Right lobe of liver (tissue), 6 donors: ENCODE measurements at regions not wholly inside any gene's neighbourhood (a gene's known extent, or its start where the extent isn't known, plus 50 kb on each side); places are given as distances from the start of the nearest gene placed in this dataset.

Experiments
- ATAC-seq, 4 donors: fragments of 200-7000 bp; cut with Tn5 transposase; one replicate each; pipeline ENCODE4 v1.9.1; 2020; ENCODE audit warnings: mild to moderate bottlenecking in 4 of 4, moderate library complexity in 4 of 4
- DNase-seq, 3 donors: peaks; one replicate each; pipeline ENCODE4 v3.0.0-alpha.2; 2020
- H3K27ac ChIP-seq, 3 donors: fragments of 200-600 bp; one replicate each; pipeline ENCODE4 v1.8.0; 2022
- H3K27me3 ChIP-seq, 2 donors: fragments of 200-600 bp; one replicate each; pipeline ENCODE4 v1.8.0; 2022
- H3K36me3 ChIP-seq, 4 donors: fragments of 200-600 bp; sonication (generic) in 1 of 4; one replicate each; pipeline versions ENCODE4 v1.5.1 to v1.8.0; 2017 to 2022; ENCODE audit warnings: control low read depth in 1 of 4
- H3K4me1 ChIP-seq, 4 donors: fragments of 200-600 bp; sonication (generic) in 1 of 4; one replicate each; pipeline versions ENCODE4 v1.5.1 to v1.8.0; 2017 to 2022; ENCODE audit warnings: control low read depth in 1 of 4
- H3K4me3 ChIP-seq, 3 donors: fragments of 200-600 bp; one replicate each; pipeline ENCODE4 v1.8.0; 2022
- H3K9me3 ChIP-seq, 4 donors: fragments of 200-600 bp; sonication (generic) in 1 of 4; one replicate each; pipeline versions ENCODE4 v1.5.1 to v1.8.0; 2017 to 2022; ENCODE audit warnings: control low read depth in 1 of 4
- POLR2A ChIP-seq: fragments of 450-650 bp; IDR thresholded peaks from one replicate; pipeline ENCODE4 v1.6.1; 2017; ENCODE audit warnings: antibody characterized with exemption, mild to moderate bottlenecking
- WGBS: methylation state at CpG from one replicate; pipeline ENCODE4 v1.1.6; 2018; ENCODE audit warnings: low coverage, low lambda C conversion rate; ENCODE audit not compliant: insufficient coverage; ENCODE audit errors: missing lambda C conversion rate; 5-methylcytosine and 5-hydroxymethylcytosine counted together
- intact Hi-C, 2 donors: fragments of 100-400 bp; cut with DNase I; formaldehyde crosslinking; loops; one replicate each; pipeline versions ENCODE4 v1.11.2 to v1.14.1; 2022
- TF ChIP-seq, protein P1 (sequence below), 4 donors: fragments of 200-600 bp in 3 of 4; fragments of 450-650 bp in 1 of 4; IDR thresholded peaks; one replicate each; pipeline versions ENCODE4 v1.5.1 to v1.8.0; 2016 to 2022; ENCODE audit warnings: antibody characterized with exemption in 4 of 4, mild to moderate bottlenecking in 2 of 4
- donor health status: DM: no; HTN: yes; CAD: no.
- donor health status: DM: no; HTN: no; CAD: no.
- donor health status: DM: no; HTN: no; CAD: no.
- donor health status: DM: no; HTN: yes; CAD: no.
- donor health status: DM: no; HTN: yes; CAD: no.

DNA sequence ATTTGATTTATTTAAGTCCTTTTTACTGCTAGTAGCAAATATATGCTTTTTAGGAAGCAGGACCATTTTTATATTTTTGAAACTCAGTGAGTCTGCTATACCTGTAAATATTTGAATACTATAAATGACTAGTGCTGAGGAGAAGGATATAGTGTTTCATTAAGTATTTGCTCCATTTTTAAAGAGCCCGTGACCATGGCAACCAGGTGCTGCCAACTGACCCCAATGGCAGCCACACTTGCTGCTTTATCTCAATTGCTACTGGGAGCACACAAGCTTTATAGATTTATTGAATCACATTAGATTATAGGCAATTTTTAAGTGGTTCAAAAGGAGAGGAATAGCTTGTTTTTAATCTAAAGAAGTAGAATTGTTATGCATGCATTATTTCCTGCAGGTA is 142.0 kb downstream of the SCG2 start:
- 29% methylated on average over 1 of the region's 1 CpG for WGBS
- TF ChIP-seq POLR2A = no peak
- TF ChIP-seq, protein P1, sequence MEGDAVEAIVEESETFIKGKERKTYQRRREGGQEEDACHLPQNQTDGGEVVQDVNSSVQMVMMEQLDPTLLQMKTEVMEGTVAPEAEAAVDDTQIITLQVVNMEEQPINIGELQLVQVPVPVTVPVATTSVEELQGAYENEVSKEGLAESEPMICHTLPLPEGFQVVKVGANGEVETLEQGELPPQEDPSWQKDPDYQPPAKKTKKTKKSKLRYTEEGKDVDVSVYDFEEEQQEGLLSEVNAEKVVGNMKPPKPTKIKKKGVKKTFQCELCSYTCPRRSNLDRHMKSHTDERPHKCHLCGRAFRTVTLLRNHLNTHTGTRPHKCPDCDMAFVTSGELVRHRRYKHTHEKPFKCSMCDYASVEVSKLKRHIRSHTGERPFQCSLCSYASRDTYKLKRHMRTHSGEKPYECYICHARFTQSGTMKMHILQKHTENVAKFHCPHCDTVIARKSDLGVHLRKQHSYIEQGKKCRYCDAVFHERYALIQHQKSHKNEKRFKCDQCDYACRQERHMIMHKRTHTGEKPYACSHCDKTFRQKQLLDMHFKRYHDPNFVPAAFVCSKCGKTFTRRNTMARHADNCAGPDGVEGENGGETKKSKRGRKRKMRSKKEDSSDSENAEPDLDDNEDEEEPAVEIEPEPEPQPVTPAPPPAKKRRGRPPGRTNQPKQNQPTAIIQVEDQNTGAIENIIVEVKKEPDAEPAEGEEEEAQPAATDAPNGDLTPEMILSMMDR (IDR thresholded peaks at IDR 0.05) = no peak
- no peak for ATAC-seq
- DNase-seq = no peak
- Histone ChIP-seq H3K4me3 (no peak overlapping the region), H3K36me3 (no peaks in the 10 kb centered on the region), H3K9me3 (no peaks in the 10 kb centered on the region), H3K4me1 (no peaks in the 10 kb centered on the region), H3K27me3 (no peaks in the 10 kb centered on the region), H3K27ac (no peak overlapping the region)
- intact Hi-C loops = no loop called here

DNA sequence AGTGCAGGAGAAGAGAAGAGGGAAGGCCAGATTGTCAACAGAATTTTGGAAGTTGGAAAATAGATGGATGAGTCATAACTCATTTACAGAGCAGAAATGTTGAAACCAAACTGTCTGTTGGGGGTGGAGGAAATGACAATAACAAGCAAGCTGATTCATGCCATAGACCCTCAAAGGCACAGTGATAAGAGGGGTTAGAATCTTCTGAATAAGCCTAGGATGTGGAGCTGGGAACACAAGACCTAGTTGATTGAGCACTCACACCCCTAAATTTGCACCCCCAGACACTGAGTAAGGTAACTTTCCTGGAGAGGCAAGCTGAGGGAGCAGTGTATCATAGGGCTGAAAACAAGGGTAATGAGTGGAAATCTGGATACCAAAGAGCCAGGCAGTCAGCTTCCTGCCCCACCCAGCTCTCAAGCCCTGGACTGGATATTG is 141.4 kb downstream of the SCG2 start:
- Histone ChIP-seq H3K36me3 (no peaks in the 10 kb centered on the region), H3K27me3 (no peaks in the 10 kb centered on the region), H3K4me1 (peaks cover 0 to under 1% (median 0%) of the 10 kb centered on the region in 4 donors), H3K27ac (no peak overlapping the region), H3K9me3 (no peaks in the 10 kb centered on the region), H3K4me3 (no peak overlapping the region)
- TF ChIP-seq POLR2A = no peak
- TF ChIP-seq, protein P1 (IDR thresholded peaks at IDR 0.05) = no peak
- intact Hi-C loops = no loop called here
- ATAC-seq (peak in 1 of 4 donors; percentile 48), DNase-seq (no peak)

DNA sequence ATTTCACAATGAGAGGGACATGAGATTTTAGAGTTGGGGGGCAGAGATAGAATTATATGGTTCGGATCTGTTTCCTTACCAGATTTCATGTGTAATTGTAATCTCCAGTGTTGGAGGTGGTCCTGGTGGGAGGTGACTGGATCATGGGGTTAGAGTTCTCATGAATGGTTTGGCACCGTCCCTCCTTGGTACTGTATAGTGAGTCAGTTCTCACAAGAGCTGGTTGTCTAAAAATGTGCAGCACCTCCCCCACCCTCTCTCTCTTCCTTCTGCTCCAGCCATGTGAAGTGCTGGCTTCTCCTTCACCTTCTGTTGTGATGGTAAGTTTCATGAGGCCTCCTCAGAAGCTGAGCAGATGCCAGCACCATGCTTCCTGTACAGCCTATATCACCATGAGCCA is 138.1 kb downstream of the SCG2 start:
- no peaks in the 10 kb centered on the region for H3K36me3 ChIP-seq
- no peak overlapping the region for H3K27ac ChIP-seq
- no peaks in the 10 kb centered on the region for H3K27me3 ChIP-seq
- ATAC-seq (no peak), DNase-seq (no peak)
- H3K4me3 ChIP-seq = no peak overlapping the region
- no peaks in the 10 kb centered on the region for H3K9me3 ChIP-seq
- intact Hi-C loops = no loop called here
- TF ChIP-seq, protein P1 (IDR thresholded peaks at IDR 0.05) = no peak
- TF ChIP-seq POLR2A = no peak
- peaks cover 0 to 5% (median 0%) of the 10 kb centered on the region in 4 donors for H3K4me1 ChIP-seq
- WGBS = 86% methylated on average over 2 of the region's 2 CpGs

DNA sequence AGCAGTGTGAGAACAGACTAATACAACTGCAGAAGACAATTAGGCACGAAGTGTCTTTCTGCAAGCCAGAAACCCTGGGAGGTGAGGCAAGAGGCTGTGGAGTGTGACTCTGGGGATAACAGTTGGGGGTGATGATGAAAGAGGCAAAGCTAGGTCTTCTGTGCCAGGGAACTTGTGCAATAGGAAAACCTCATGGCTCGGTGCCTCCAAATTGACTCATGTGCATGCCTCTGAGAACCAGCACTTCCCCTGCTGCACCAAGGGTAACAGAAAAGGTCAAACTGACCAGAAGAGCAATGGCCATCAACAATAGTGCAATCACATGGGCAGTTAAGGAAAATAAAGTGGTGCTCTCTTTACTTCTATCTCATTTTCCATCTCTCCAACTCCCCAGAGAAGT is 136.4 kb downstream of the SCG2 start:
- Histone ChIP-seq H3K36me3 (no peaks in the 10 kb centered on the region), H3K27me3 (no peaks in the 10 kb centered on the region), H3K9me3 (no peaks in the 10 kb centered on the region), H3K27ac (no peak overlapping the region), H3K4me3 (no peak overlapping the region), H3K4me1 (peaks cover 0 to 5% (median 0%) of the 10 kb centered on the region in 4 donors)
- WGBS = 7% methylated on average over 2 of the region's 2 CpGs
- ATAC-seq = peak; percentile 94 to 99 (median 98)
- DNase-seq = peak; percentile 69 to 88 (median 83)
- TF ChIP-seq, protein P1 (IDR thresholded peaks at IDR 0.05) = no peak
- no peak for TF ChIP-seq POLR2A
- intact Hi-C loops = no loop called here

DNA sequence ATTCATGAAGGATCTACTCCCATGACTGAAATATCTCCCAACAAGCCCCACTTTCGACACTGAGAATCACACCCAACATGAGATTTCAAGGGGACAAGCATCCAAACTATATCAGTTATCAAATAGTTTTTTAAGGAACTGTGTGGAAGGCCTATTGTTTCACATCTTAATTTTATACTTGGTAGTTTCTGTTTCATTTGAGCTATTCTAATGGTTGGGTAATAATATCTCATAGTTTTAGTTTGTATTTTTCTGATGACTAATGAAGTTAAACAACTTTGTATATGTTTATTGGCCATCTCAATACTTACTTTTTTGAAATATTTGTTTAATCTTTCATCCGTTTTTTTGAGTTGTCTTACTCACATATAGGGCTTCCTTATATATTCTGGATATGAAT is 135.0 kb downstream of the SCG2 start:
- no peak for DNase-seq
- peaks cover 0 to 5% (median 0%) of the 10 kb centered on the region in 4 donors for H3K4me1 ChIP-seq
- no peaks in the 10 kb centered on the region for H3K36me3 ChIP-seq
- no peaks in the 10 kb centered on the region for H3K27me3 ChIP-seq
- no peak for ATAC-seq
- WGBS = 38% methylated on average over 2 of the region's 2 CpGs
- no peaks in the 10 kb centered on the region for H3K9me3 ChIP-seq
- H3K27ac ChIP-seq = no peak overlapping the region
- H3K4me3 ChIP-seq = no peak overlapping the region
- TF ChIP-seq, protein P1 (IDR thresholded peaks at IDR 0.05) = no peak
- TF ChIP-seq POLR2A = no peak
- intact Hi-C loops = no loop called here
